IMR-90 (cell line): ENCODE measurements at regions not wholly inside any gene's neighbourhood (a gene's known extent, or its start where the extent isn't known, plus 50 kb on each side); places are given as distances from the start of the nearest gene placed in this dataset.

Experiments used
- ATAC-seq: fragments of 200-7000 bp; cut with Tn5 transposase; 2 replicates; pipeline ENCODE4 v1.9.1; 2020; ENCODE audit warnings: low read depth, mild to moderate bottlenecking, moderate library complexity
- BruUV-seq: library from RNA; stranded (reverse); fragments of 400-500 nt; replicated peaks from 2 replicates; lab custom pipeline; 2021; lab: Mats Ljungman, UMichigan
- CTCF ChIA-PET: fragments of 300-600 bp; formaldehyde crosslinking; extraction: SDS; loops from one replicate; lab custom pipeline; 2021; ENCODE audit warnings: antibody characterized with exemption; lab: Yijun Ruan, JAX
- POLR2A ChIA-PET: fragments of 300-600 bp; sonication (Branson Sonifier 250); formaldehyde crosslinking; loops from one replicate; lab custom pipeline; 2022; ENCODE audit warnings: antibody characterized with exemption; ENCODE audit not compliant: unreplicated experiment; lab: Charles Lee
- DNase-seq: peaks from one replicate; pipeline ENCODE4 v3.0.0; 2013
- H2AFZ ChIP-seq: replicated peaks from 2 replicates; pipeline ENCODE3; 2013; ENCODE audit warnings: low read length, mild to moderate bottlenecking; ENCODE audit not compliant: poor library complexity
- H2AK5ac ChIP-seq: 2 replicates; pipeline ENCODE4 v1.6.1; 2013; ENCODE audit warnings: low read depth, low read length, inconsistent platforms
- H2AK9ac ChIP-seq: replicated peaks from 2 replicates; pipeline ENCODE3; 2013; ENCODE audit warnings: mild to moderate bottlenecking, low read depth, low read length, moderate library complexity; ENCODE audit not compliant: poor library complexity
- H2BK120ac ChIP-seq: 2 replicates; pipeline ENCODE4 v1.6.1; 2013; ENCODE audit warnings: low read depth, low read length, inconsistent platforms
- H2BK15ac ChIP-seq: 3 replicates; pipeline ENCODE4 v1.6.1; 2013; ENCODE audit warnings: low read depth, low read length, inconsistent platforms
- H2BK20ac ChIP-seq: 2 replicates; pipeline ENCODE4 v1.6.1; 2013; ENCODE audit warnings: low read depth, mild to moderate bottlenecking, inconsistent platforms, low read length, moderate library complexity
- H2BK5ac ChIP-seq: 2 replicates; pipeline ENCODE4 v1.6.1; 2013; ENCODE audit warnings: mild to moderate bottlenecking, low read depth, low read length, inconsistent platforms; ENCODE audit not compliant: poor library complexity, severe bottlenecking
- H3K14ac ChIP-seq: replicated peaks from 2 replicates; pipeline ENCODE4 v1.6.1; 2013; ENCODE audit warnings: low read depth, low read length, inconsistent platforms
- H3K18ac ChIP-seq: 2 replicates; pipeline ENCODE4 v1.6.1; 2013; ENCODE audit warnings: low read depth, low read length, control low read depth
- H3K23ac ChIP-seq: 2 replicates; pipeline ENCODE4 v1.6.1; 2013; ENCODE audit warnings: low read depth, low read length, inconsistent platforms
- H3K27ac ChIP-seq: 2 replicates; pipeline ENCODE4 v1.5.1; 2013; ENCODE audit warnings: mild to moderate bottlenecking, control low read depth, low read length; ENCODE audit not compliant: insufficient read depth
- H3K27me3 ChIP-seq: 2 replicates; pipeline ENCODE4 v1.6.1; 2013; ENCODE audit warnings: low read length; ENCODE audit not compliant: control insufficient read depth, insufficient read depth
- H3K36me3 ChIP-seq: 2 replicates; pipeline ENCODE4 v1.6.1; 2013; ENCODE audit warnings: low read length, mixed read lengths; ENCODE audit not compliant: control insufficient read depth, insufficient read depth
- H3K4ac ChIP-seq: 2 replicates; pipeline ENCODE4 v1.6.1; 2013; ENCODE audit warnings: low read depth, low read length, inconsistent platforms
- H3K4me1 ChIP-seq: 2 replicates; pipeline ENCODE4 v1.6.1; 2013; ENCODE audit warnings: low read length, mixed read lengths; ENCODE audit not compliant: control insufficient read depth, insufficient read depth
- H3K4me2 ChIP-seq: 2 replicates; pipeline ENCODE4 v1.6.1; 2013; ENCODE audit warnings: low read depth, mild to moderate bottlenecking, control low read depth, low read length, moderate library complexity
- H3K4me3 ChIP-seq: 2 replicates; pipeline ENCODE4 v1.5.1; 2013; ENCODE audit warnings: low read depth, mild to moderate bottlenecking, control low read depth, low read length, moderate library complexity; ENCODE audit not compliant: insufficient read depth
- H3K56ac ChIP-seq: 2 replicates; pipeline ENCODE4 v1.6.1; 2013; ENCODE audit warnings: low read length, inconsistent platforms; ENCODE audit not compliant: insufficient read depth; ENCODE audit errors: extremely low read depth
- H3K79me1 ChIP-seq, 2 experiments: 2 replicates each; pipeline ENCODE4 v1.6.1; 2013; ENCODE audit warnings: low read length in 2 of 2, inconsistent platforms in 1 of 2, low read depth in 1 of 2
- H3K9ac ChIP-seq: 2 replicates; pipeline ENCODE4 v1.6.1; 2013; ENCODE audit warnings: low read depth, low read length, control low read depth
- H3K9me1 ChIP-seq: 2 replicates; pipeline ENCODE4 v1.6.1; 2013; ENCODE audit warnings: low read length, inconsistent platforms; ENCODE audit not compliant: insufficient read depth
- H3K9me3 ChIP-seq: 2 replicates; pipeline ENCODE4 v1.6.1; 2013; ENCODE audit warnings: low read length; ENCODE audit not compliant: control insufficient read depth, insufficient read depth
- H4K20me1 ChIP-seq: 2 replicates; pipeline ENCODE4 v1.6.1; 2013; ENCODE audit warnings: low read length, inconsistent platforms; ENCODE audit not compliant: insufficient read depth
- H4K5ac ChIP-seq: 2 replicates; pipeline ENCODE4 v1.6.1; 2013; ENCODE audit warnings: mild to moderate bottlenecking, low read depth, low read length, control low read depth
- H4K8ac ChIP-seq, 2 experiments: 2 replicates each; pipeline ENCODE4 v1.6.1; 2013; ENCODE audit warnings: low read depth in 2 of 2, low read length in 2 of 2, control low read depth in 1 of 2, inconsistent platforms in 1 of 2
- H4K91ac ChIP-seq: 2 replicates; pipeline ENCODE4 v1.6.1; 2013; ENCODE audit warnings: low read depth, low read length, inconsistent platforms; ENCODE audit not compliant: insufficient read depth
- CHD1 ChIP-seq: IDR thresholded peaks from 2 replicates; pipeline ENCODE4 v1.6.1; 2012; ENCODE audit warnings: low read depth, low read length, improper control_type of control experiment
- RCOR1 ChIP-seq: IDR thresholded peaks from 2 replicates; pipeline ENCODE4 v1.6.1; 2012; ENCODE audit warnings: mild to moderate bottlenecking, low read length, improper control_type of control experiment; ENCODE audit not compliant: insufficient replicate concordance
- RFX5 ChIP-seq: IDR thresholded peaks from 2 replicates; pipeline ENCODE4 v1.8.0; 2012; ENCODE audit warnings: low read depth, mild to moderate bottlenecking, low read length, moderate library complexity
- WGBS, 2 experiments: methylation state at CpG; one replicate each; pipeline versions ENCODE4 v1.1.5 to v1.1.7; 2013; ENCODE audit warnings: missing lambda C conversion rate in 2 of 2; ENCODE audit not compliant: insufficient read length in 1 of 2; ENCODE audit errors: extremely low coverage in 2 of 2; 5-methylcytosine and 5-hydroxymethylcytosine counted together
- dilution Hi-C: fragments of 300-500 bp; cut with HindIII; formaldehyde crosslinking; loops from one replicate; pipeline ENCODE4 v1.14.3; 2018; ENCODE audit warnings: low sequenced_read_pairs; ENCODE audit not compliant: unreplicated experiment
- in situ Hi-C: fragments of 300-500 bp; cut with MboI; formaldehyde crosslinking; loops from 3 replicates; pipeline ENCODE4 v1.14.3; 2019; ENCODE audit warnings: low sequenced_read_pairs, inconsistent platforms, mixed read lengths
- intact Hi-C: fragments of 100-400 bp; cut with micrococcal nuclease; formaldehyde crosslinking; loops from 2 replicates; pipeline ENCODE4 v1.10.0; 2022
- TF ChIP-seq, protein P1 (sequence below): fragments of 150-350 bp; IDR thresholded peaks from 2 replicates; pipeline ENCODE4 v1.6.1; 2017; ENCODE audit warnings: mild to moderate bottlenecking, antibody characterized with exemption, low read length, low read depth

DNA sequence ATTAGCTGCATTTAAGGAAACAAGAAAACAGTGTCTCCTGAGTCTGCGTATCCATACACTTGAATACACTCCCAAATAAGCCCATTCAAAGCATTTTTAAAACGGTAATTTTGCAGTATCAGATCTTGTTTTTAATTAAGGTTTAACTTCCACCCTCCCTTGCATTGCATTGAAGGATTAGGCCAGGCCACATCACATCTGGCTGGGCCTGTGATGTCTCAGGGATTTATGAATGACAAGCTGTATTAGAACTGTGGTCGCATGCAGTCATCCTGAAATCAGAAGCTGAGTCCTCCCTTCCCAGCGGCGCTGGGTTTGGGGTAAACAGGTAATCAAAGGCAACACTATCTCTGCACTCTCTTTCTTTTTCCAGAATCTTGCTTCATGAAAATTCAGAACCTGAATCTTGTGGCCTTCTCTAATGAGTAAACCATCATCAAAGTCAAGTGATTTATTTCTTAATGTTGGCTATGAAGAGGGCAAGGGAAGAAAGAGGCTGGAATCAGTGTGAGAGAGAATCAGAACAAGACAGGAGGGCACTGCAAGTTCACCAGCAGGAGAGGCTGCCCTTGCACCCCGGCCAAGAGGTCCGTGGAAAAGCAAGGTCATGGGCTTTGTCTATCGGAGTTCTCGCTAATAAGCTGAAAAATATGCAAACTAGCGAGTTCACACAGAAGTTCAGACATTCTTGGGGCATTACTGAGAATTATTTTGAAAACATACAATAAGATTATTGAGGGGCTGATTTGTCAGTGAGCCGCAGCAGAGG, 80.0 kb upstream of the ZSWIM6 start:
- TF ChIP-seq, protein P1, sequence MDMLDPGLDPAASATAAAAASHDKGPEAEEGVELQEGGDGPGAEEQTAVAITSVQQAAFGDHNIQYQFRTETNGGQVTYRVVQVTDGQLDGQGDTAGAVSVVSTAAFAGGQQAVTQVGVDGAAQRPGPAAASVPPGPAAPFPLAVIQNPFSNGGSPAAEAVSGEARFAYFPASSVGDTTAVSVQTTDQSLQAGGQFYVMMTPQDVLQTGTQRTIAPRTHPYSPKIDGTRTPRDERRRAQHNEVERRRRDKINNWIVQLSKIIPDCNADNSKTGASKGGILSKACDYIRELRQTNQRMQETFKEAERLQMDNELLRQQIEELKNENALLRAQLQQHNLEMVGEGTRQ: no peak
- TF ChIP-seq CHD1: no peak
- TF ChIP-seq RCOR1: no peak
- no peak for TF ChIP-seq RFX5
- H2AK5ac ChIP-seq: no peak overlapping the region
- ATAC-seq: no peak
- CTCF ChIA-PET: no interaction called here
- BruUV-seq: no TSS peak
- H3K4me3 ChIP-seq: no peak overlapping the region
- no peak overlapping the region for H3K18ac ChIP-seq
- no peak overlapping the region for H2AK9ac ChIP-seq
- H3K14ac ChIP-seq: no peak overlapping the region
- no peak overlapping the region for H2BK20ac ChIP-seq
- H2BK120ac ChIP-seq: no peak overlapping the region
- intact Hi-C loops (no loop called here), in situ Hi-C loops (no loop called here), dilution Hi-C loops (no loop called here)
- H4K5ac ChIP-seq: no peak overlapping the region
- no peak for DNase-seq
- H3K79me1 ChIP-seq: no peaks in the 10 kb centered on the region
- no peak overlapping the region for H3K27ac ChIP-seq
- no peak overlapping the region for H2BK15ac ChIP-seq
- no peak overlapping the region for H3K23ac ChIP-seq
- no peaks in the 10 kb centered on the region for H3K9me3 ChIP-seq
- no peaks in the 10 kb centered on the region for H3K9me1 ChIP-seq
- no peak overlapping the region for H4K91ac ChIP-seq
- H3K27me3 ChIP-seq: no peaks in the 10 kb centered on the region; the same call in 1 of the 2 replicates
- H4K8ac ChIP-seq: no peak overlapping the region
- POLR2A ChIA-PET: no interaction called here
- H2AFZ ChIP-seq: no peak overlapping the region
- no peak overlapping the region for H3K56ac ChIP-seq
- H3K9ac ChIP-seq: no peak overlapping the region
- H3K4me1 ChIP-seq: no peaks in the 10 kb centered on the region
- 100% methylated on average over 1 of the region's 11 CpGs; no CpG with 5 or more reads in 1 of the 2 experiments for WGBS, 2 experiments
- H3K4me2 ChIP-seq: no peak overlapping the region
- no peak overlapping the region for H2BK5ac ChIP-seq
- H3K4ac ChIP-seq: no peak overlapping the region
- H3K36me3 ChIP-seq: no peaks in the 10 kb centered on the region
- H4K20me1 ChIP-seq: no peaks in the 10 kb centered on the region
